A549 (cell line): ENCODE measurements at regions not wholly inside any gene's neighbourhood (a gene's known extent, or its start where the extent isn't known, plus 50 kb on each side); places are given as distances from the start of the nearest gene placed in this dataset.

Experiments used
- ATAC-seq, 2 experiments: fragments of 200-7000 bp in 1 of 2; fragments of >200 bp in 1 of 2; cut with Nextera tagmentation in 1 of 2; cut with Tn5 transposase in 1 of 2; 3 replicates each; pipeline versions ENCODE4 v1.8.0 to v1.9.1; 2018 to 2020; ENCODE audit warnings: mild to moderate bottlenecking in 1 of 2, moderate library complexity in 1 of 2
- CTCF ChIA-PET: fragments of 300-600 bp; sonication (Branson Sonifier 250); formaldehyde crosslinking; extraction: SDS; loops from one replicate; lab custom pipeline; 2021; ENCODE audit warnings: antibody characterized with exemption, inconsistent platforms; lab: Yijun Ruan, JAX
- POLR2A ChIA-PET: fragments of 350-600 bp; formaldehyde crosslinking; extraction: SDS; loops from one replicate; lab custom pipeline; 2021; ENCODE audit warnings: antibody characterized with exemption, inconsistent platforms; lab: Yijun Ruan, JAX
- DNase-seq, 2 experiments: peaks; one replicate each; pipeline versions ENCODE4 v3.0.0 to v3.0.0-alpha.2; 2011 to 2016; ENCODE audit warnings: low read depth in 1 of 2, low spot score in 1 of 2
- FAIRE-seq: peaks from 2 replicates; lab custom pipeline; 2011; peaks lifted over from hg19 to GRCh38; lab: Jason Lieb, UNC
- H3K27ac ChIP-seq, 2 experiments: fragments of >200 bp; sonication (Bioruptor Twin); formaldehyde crosslinking; 3 replicates each; pipeline ENCODE4 v1.5.1; 2016 to 2017
- H3K4me1 ChIP-seq: fragments of >200 bp; sonication (Bioruptor Twin); formaldehyde crosslinking; 3 replicates; pipeline ENCODE4 v1.6.1; 2016
- H3K4me2 ChIP-seq: fragments of >200 bp; sonication (Bioruptor Twin); formaldehyde crosslinking; 3 replicates; pipeline ENCODE4 v1.6.1; 2016
- H3K4me3 ChIP-seq: fragments of >200 bp; sonication (Bioruptor Twin); formaldehyde crosslinking; 3 replicates; pipeline ENCODE4 v1.5.1; 2016
- H3K9me3 ChIP-seq: fragments of >200 bp; sonication (Bioruptor Twin); formaldehyde crosslinking; 3 replicates; pipeline ENCODE4 v1.6.1; 2016
- CBX2 ChIP-seq: fragments of 200-600 bp; sonication (generic); IDR thresholded peaks from 2 replicates; pipeline ENCODE4 v1.6.1; 2016; ENCODE audit warnings: low read depth, mild to moderate bottlenecking, borderline replicate concordance
- CHD4 ChIP-seq: fragments of 200-600 bp; sonication (generic); IDR thresholded peaks from 2 replicates; pipeline ENCODE4 v1.6.1; 2016; ENCODE audit warnings: antibody characterized with exemption, mild to moderate bottlenecking, borderline replicate concordance
- EHMT2 ChIP-seq: fragments of 200-600 bp; sonication (generic); IDR thresholded peaks from 2 replicates; pipeline ENCODE4 v1.6.1; 2016; ENCODE audit warnings: antibody characterized with exemption, low read depth, mild to moderate bottlenecking, moderate library complexity
- FOSB ChIP-seq: fragments of 250-450 bp; sonication (Bioruptor Pico); IDR thresholded peaks from 2 replicates; pipeline ENCODE4 v1.5.0; 2020; ENCODE audit warnings: mild to moderate bottlenecking, moderate library complexity
- FOSL2 ChIP-seq, 2 experiments: fragments of 450-650 bp in 1 of 2; fragments of >200 bp in 1 of 2; sonication (Bioruptor Twin) in 1 of 2; formaldehyde crosslinking; IDR thresholded peaks; 2 replicates each; pipeline versions ENCODE4 v1.5.0 to v1.6.1; 2016 to 2020; ENCODE audit warnings: mild to moderate bottlenecking in 1 of 2, moderate library complexity in 1 of 2
- FOXS1 ChIP-seq: fragments of 250-450 bp; sonication (Bioruptor Pico); IDR thresholded peaks from 2 replicates; pipeline ENCODE4 v1.5.0; 2020; ENCODE audit warnings: mild to moderate bottlenecking, moderate library complexity
- HDAC2 ChIP-seq: fragments of 200-600 bp; sonication (generic); IDR thresholded peaks from 2 replicates; pipeline ENCODE4 v1.6.1; 2016
- HEYL ChIP-seq: fragments of 250-450 bp; sonication (Bioruptor Pico); IDR thresholded peaks from 2 replicates; pipeline ENCODE4 v1.8.0; 2021; ENCODE audit warnings: mild to moderate bottlenecking, moderate library complexity
- JUN ChIP-seq, 2 experiments: fragments of >200 bp; sonication (Bioruptor Twin); formaldehyde crosslinking; IDR thresholded peaks; 2 replicates in 1 of 2; 3 replicates in 1 of 2; pipeline ENCODE4 v1.6.1; 2016 to 2017
- JUNB ChIP-seq: fragments of >200 bp; sonication (Bioruptor Twin); formaldehyde crosslinking; IDR thresholded peaks from 2 replicates; pipeline ENCODE4 v1.6.1; 2016
- MAFK ChIP-seq: fragments of 450-650 bp; IDR thresholded peaks from 2 replicates; pipeline ENCODE4 v1.6.1; 2014; ENCODE audit not compliant: partially characterized antibody
- MAZ ChIP-seq: fragments of 150-350 bp; IDR thresholded peaks from 2 replicates; pipeline ENCODE4 v1.6.1; 2014; ENCODE audit warnings: antibody characterized with exemption, low read depth, low read length, borderline replicate concordance
- NPAS2 ChIP-seq: fragments of 250-450 bp; sonication (Bioruptor Pico); IDR thresholded peaks from 2 replicates; pipeline ENCODE4 v1.8.0; 2022; ENCODE audit warnings: mild to moderate bottlenecking, moderate library complexity, borderline replicate concordance
- POLR2A ChIP-seq: IDR thresholded peaks from 2 replicates; pipeline ENCODE4 v1.6.1; 2012; ENCODE audit warnings: mild to moderate bottlenecking, low read length
- POLR2AphosphoS2 ChIP-seq: conservative IDR thresholded peaks from 2 replicates; pipeline ENCODE4 v1.6.1; 2012; ENCODE audit warnings: low read length, improper control_type of control experiment, inconsistent platforms
- RARB ChIP-seq: fragments of 250-450 bp; sonication (Bioruptor Pico); IDR thresholded peaks from 2 replicates; pipeline ENCODE4 v1.8.0; 2021; ENCODE audit warnings: mild to moderate bottlenecking, moderate library complexity
- RCOR1 ChIP-seq: fragments of 150-350 bp; IDR thresholded peaks from 2 replicates; pipeline ENCODE4 v1.6.1; 2014; ENCODE audit warnings: antibody characterized with exemption, low read length, low read depth
- RFX5 ChIP-seq: fragments of 450-650 bp; IDR thresholded peaks from 2 replicates; pipeline ENCODE4 v1.7.1; 2014; ENCODE audit warnings: antibody characterized with exemption, mild to moderate bottlenecking, moderate library complexity
- SREBF2 ChIP-seq: fragments of 450-650 bp; IDR thresholded peaks from 2 replicates; pipeline ENCODE4 v1.6.1; 2014; ENCODE audit warnings: mild to moderate bottlenecking, moderate library complexity
- TFCP2L1 ChIP-seq: fragments of 250-450 bp; sonication (Bioruptor Pico); IDR thresholded peaks from 2 replicates; pipeline ENCODE4 v1.5.0; 2021; ENCODE audit warnings: mild to moderate bottlenecking
- TP53 ChIP-seq: fragments of 250-450 bp; sonication (Bioruptor Pico); IDR thresholded peaks from 2 replicates; pipeline ENCODE4 v1.5.0; 2021; ENCODE audit warnings: mild to moderate bottlenecking, moderate library complexity
- ZFP36 ChIP-seq: fragments of 450-650 bp; IDR thresholded peaks from 2 replicates; pipeline ENCODE4 v1.6.1; 2014; ENCODE audit warnings: borderline replicate concordance; ENCODE audit not compliant: partially characterized antibody
- ZNF302 ChIP-seq: fragments of 250-450 bp; sonication (Bioruptor Pico); IDR thresholded peaks from 2 replicates; pipeline ENCODE4 v1.9.0; 2021; ENCODE audit warnings: inconsistent platforms, mild to moderate bottlenecking, moderate library complexity
- WGBS: methylation state at CpG from one replicate; pipeline ENCODE4 v1.1.6; 2017; ENCODE audit errors: missing lambda C conversion rate; 5-methylcytosine and 5-hydroxymethylcytosine counted together
- TF ChIP-seq, protein P1 (sequence below): fragments of 250-450 bp; sonication (Bioruptor Pico); IDR thresholded peaks from 2 replicates; pipeline ENCODE4 v1.5.0; 2021; ENCODE audit warnings: mild to moderate bottlenecking, moderate library complexity, borderline replicate concordance
- TF ChIP-seq, protein P2 (sequence below): fragments of 250-450 bp; sonication (Bioruptor Pico); IDR thresholded peaks from 2 replicates; pipeline ENCODE4 v1.5.0; 2020; ENCODE audit warnings: low read depth, mild to moderate bottlenecking, moderate library complexity
- TF ChIP-seq, protein P3 (sequence below): fragments of >200 bp; sonication (Bioruptor Twin); formaldehyde crosslinking; IDR thresholded peaks from 3 replicates; pipeline ENCODE4 v1.5.1; 2016
- TF ChIP-seq, protein P4 (sequence below): fragments of 450-650 bp; IDR thresholded peaks from 2 replicates; pipeline ENCODE4 v1.6.1; 2014; ENCODE audit warnings: antibody characterized with exemption
- TF ChIP-seq, protein P5 (sequence below): fragments of 150-350 bp; IDR thresholded peaks from 2 replicates; pipeline ENCODE4 v1.6.1; 2014; ENCODE audit warnings: low read depth, mild to moderate bottlenecking, low read length
- TF ChIP-seq, protein P6 (sequence below): IDR thresholded peaks from 2 replicates; pipeline ENCODE4 v1.6.1; 2012; ENCODE audit warnings: low read depth, borderline replicate concordance

DNA sequence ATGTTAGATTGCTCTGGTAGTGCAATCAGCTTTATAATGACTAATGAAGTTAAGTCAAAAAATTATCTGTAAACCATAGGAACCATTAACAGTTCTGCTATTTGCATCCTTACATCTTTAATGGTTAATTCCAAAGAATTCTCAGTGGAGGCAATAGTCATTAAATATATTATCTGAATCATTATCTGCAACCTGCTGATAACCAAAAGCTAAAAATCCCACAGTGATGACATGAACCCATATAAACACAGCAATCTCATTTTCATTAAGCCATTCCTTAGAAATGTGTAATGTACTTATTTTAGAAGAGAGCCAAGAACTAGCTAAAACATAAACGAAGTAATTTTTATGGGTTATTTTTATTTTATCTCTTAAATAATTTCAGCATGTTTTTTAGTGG, 60.2 kb downstream of the MAGEB16 start:
- POLR2A ChIA-PET, result no interaction called here
- Histone ChIP-seq H3K4me3 (no peak overlapping the region), H3K4me1 (no peaks in the 10 kb centered on the region), H3K9me3 (no peaks in the 10 kb centered on the region), H3K27ac (no peak overlapping the region), H3K4me2 (no peak overlapping the region)
- TF ChIP-seq RFX5 (no peak), FOSL2 (IDR thresholded peaks at IDR 0.05) (no peak), FOSL2 (CRISPR knock-in tag; IDR thresholded peaks at IDR 0.05) (no peak), FOXS1 (CRISPR knock-in tag) (no peak), ZFP36 (no peak), ZNF302 (no peak), HDAC2 (no peak), FOSB (CRISPR knock-in tag) (no peak), MAZ (no peak), HEYL (CRISPR knock-in tag) (no peak), MAFK (no peak), RARB (CRISPR knock-in tag) (no peak)
- TF ChIP-seq, protein P1, sequence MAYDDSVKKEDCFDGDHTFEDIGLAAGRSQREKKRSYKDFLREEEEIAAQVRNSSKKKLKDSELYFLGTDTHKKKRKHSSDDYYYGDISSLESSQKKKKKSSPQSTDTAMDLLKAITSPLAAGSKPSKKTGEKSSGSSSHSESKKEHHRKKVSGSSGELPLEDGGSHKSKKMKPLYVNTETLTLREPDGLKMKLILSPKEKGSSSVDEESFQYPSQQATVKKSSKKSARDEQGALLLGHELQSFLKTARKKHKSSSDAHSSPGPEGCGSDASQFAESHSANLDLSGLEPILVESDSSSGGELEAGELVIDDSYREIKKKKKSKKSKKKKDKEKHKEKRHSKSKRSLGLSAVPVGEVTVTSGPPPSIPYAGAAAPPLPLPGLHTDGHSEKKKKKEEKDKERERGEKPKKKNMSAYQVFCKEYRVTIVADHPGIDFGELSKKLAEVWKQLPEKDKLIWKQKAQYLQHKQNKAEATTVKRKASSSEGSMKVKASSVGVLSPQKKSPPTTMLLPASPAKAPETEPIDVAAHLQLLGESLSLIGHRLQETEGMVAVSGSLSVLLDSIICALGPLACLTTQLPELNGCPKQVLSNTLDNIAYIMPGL (CRISPR knock-in tag), result no peak
- TF ChIP-seq, protein P2, sequence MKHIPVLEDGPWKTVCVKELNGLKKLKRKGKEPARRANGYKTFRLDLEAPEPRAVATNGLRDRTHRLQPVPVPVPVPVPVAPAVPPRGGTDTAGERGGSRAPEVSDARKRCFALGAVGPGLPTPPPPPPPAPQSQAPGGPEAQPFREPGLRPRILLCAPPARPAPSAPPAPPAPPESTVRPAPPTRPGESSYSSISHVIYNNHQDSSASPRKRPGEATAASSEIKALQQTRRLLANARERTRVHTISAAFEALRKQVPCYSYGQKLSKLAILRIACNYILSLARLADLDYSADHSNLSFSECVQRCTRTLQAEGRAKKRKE (CRISPR knock-in tag), result no peak
- TF ChIP-seq, protein P3, sequence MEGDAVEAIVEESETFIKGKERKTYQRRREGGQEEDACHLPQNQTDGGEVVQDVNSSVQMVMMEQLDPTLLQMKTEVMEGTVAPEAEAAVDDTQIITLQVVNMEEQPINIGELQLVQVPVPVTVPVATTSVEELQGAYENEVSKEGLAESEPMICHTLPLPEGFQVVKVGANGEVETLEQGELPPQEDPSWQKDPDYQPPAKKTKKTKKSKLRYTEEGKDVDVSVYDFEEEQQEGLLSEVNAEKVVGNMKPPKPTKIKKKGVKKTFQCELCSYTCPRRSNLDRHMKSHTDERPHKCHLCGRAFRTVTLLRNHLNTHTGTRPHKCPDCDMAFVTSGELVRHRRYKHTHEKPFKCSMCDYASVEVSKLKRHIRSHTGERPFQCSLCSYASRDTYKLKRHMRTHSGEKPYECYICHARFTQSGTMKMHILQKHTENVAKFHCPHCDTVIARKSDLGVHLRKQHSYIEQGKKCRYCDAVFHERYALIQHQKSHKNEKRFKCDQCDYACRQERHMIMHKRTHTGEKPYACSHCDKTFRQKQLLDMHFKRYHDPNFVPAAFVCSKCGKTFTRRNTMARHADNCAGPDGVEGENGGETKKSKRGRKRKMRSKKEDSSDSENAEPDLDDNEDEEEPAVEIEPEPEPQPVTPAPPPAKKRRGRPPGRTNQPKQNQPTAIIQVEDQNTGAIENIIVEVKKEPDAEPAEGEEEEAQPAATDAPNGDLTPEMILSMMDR, result no peak
- DNase-seq (no peak), FAIRE-seq (peak; percentile 51), ATAC-seq (no peak)
- CTCF ChIA-PET, result no interaction called here
- WGBS, result 16% methylated on average over 1 of the region's 1 CpG

DNA sequence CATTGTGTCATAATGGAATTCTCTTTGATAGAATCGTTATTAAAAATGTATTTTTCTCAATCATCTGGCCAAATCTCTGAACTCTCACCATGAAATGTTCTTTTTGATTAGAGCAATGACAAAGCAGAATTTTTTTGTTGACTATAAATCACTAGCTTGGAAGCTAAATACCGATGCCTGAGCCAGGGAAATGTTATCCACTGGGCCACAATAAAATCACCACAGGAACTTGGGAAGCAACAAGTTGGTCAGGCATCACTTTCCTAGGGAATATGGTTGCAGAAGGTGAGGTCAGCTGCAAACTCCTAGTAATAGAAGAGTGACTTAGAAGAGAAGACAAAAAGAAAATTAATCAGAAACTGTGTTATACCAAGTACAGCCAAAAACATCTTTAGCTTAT, 60.6 kb upstream of the CFAP47 start:
- peak; percentile 46 for FAIRE-seq
- H3K27ac ChIP-seq, result no peak overlapping the region
- DNase-seq, result no peak
- TF ChIP-seq JUN (IDR thresholded peaks at IDR 0.05) (no peak), NPAS2 (CRISPR knock-in tag) (no peak), POLR2A (no peak), POLR2AphosphoS2 (no peak), HEYL (CRISPR knock-in tag) (no peak), CHD4 (no peak), EHMT2 (no peak), MAZ (no peak), SREBF2 (no peak), JUNB (no peak), TFCP2L1 (CRISPR knock-in tag) (no peak), ZFP36 (no peak), CBX2 (no peak), FOSL2 (IDR thresholded peaks at IDR 0.05) (no peak), FOSL2 (CRISPR knock-in tag; IDR thresholded peaks at IDR 0.05) (no peak), RARB (CRISPR knock-in tag) (no peak), RCOR1 (no peak), TP53 (CRISPR knock-in tag) (no peak)
- TF ChIP-seq, protein P4, sequence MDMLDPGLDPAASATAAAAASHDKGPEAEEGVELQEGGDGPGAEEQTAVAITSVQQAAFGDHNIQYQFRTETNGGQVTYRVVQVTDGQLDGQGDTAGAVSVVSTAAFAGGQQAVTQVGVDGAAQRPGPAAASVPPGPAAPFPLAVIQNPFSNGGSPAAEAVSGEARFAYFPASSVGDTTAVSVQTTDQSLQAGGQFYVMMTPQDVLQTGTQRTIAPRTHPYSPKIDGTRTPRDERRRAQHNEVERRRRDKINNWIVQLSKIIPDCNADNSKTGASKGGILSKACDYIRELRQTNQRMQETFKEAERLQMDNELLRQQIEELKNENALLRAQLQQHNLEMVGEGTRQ, result no peak
- TF ChIP-seq, protein P5, sequence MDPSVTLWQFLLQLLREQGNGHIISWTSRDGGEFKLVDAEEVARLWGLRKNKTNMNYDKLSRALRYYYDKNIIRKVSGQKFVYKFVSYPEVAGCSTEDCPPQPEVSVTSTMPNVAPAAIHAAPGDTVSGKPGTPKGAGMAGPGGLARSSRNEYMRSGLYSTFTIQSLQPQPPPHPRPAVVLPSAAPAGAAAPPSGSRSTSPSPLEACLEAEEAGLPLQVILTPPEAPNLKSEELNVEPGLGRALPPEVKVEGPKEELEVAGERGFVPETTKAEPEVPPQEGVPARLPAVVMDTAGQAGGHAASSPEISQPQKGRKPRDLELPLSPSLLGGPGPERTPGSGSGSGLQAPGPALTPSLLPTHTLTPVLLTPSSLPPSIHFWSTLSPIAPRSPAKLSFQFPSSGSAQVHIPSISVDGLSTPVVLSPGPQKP, result no peak
- TF ChIP-seq, protein P6, sequence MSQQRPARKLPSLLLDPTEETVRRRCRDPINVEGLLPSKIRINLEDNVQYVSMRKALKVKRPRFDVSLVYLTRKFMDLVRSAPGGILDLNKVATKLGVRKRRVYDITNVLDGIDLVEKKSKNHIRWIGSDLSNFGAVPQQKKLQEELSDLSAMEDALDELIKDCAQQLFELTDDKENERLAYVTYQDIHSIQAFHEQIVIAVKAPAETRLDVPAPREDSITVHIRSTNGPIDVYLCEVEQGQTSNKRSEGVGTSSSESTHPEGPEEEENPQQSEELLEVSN, result no peak
- TF ChIP-seq, all 56 proteins: peak for 0
- H3K4me2 ChIP-seq, result no peak overlapping the region
- ChIA-PET CTCF (no interaction called here), POLR2A (no interaction called here)
- H3K4me1 ChIP-seq, result no peaks in the 10 kb centered on the region
- no peaks in the 10 kb centered on the region for H3K9me3 ChIP-seq
- no peak for ATAC-seq
- no peak overlapping the region for H3K4me3 ChIP-seq
- 2% methylated on average over 2 of the region's 2 CpGs for WGBS
